ENCODE measurements at regions not wholly inside any gene's neighbourhood (a gene's known extent, or its start where the extent isn't known, plus 50 kb on each side); places are given as distances from the start of the nearest gene placed in this dataset.

- no peak for TF ChIP-seq CTCF (conservative IDR thresholded peaks at IDR 0.05)
- no peak for TF ChIP-seq ZFX (IDR thresholded peaks at IDR 0.05)
Observed at GRCh38 chr9:102398205-102398604, 596.9 kb upstream of the CYLC2 start.

Data from C4-2B (cell line).